H9 (cell line): ENCODE measurements at regions not wholly inside any gene's neighbourhood (a gene's known extent, or its start where the extent isn't known, plus 50 kb on each side); places are given as distances from the start of the nearest gene placed in this dataset.

ENCODE experiments used
- DNase-seq: peaks from one replicate; pipeline ENCODE4 v3.0.0-alpha.2; 2017
- H2AFZ ChIP-seq: one replicate; pipeline ENCODE4 v1.6.1; 2013; ENCODE audit warnings: mild to moderate bottlenecking, low read length, control low read depth, moderate library complexity
- H2AK5ac ChIP-seq: 2 replicates; pipeline ENCODE4 v1.6.1; 2013; ENCODE audit warnings: low read length, control low read depth, mixed read lengths; ENCODE audit not compliant: insufficient read length
- H2BK120ac ChIP-seq: one replicate; pipeline ENCODE4 v1.6.1; 2013; ENCODE audit warnings: low read depth, mild to moderate bottlenecking, low read length, control low read depth, inconsistent platforms; ENCODE audit not compliant: poor library complexity, severe bottlenecking
- H2BK12ac ChIP-seq: 2 replicates; pipeline ENCODE4 v1.6.1; 2013; ENCODE audit warnings: low read length, control low read depth, mixed read lengths, low read depth; ENCODE audit not compliant: insufficient read length
- H2BK15ac ChIP-seq: 2 replicates; pipeline ENCODE4 v1.6.1; 2013; ENCODE audit warnings: low read depth, low read length, control low read depth
- H2BK20ac ChIP-seq: one replicate; pipeline ENCODE4 v1.6.1; 2013; ENCODE audit warnings: low read depth, mild to moderate bottlenecking, low read length, control low read depth, inconsistent platforms; ENCODE audit not compliant: poor library complexity, severe bottlenecking
- H2BK5ac ChIP-seq: 2 replicates; pipeline ENCODE4 v1.6.1; 2013; ENCODE audit warnings: low read length, control low read depth, mixed read lengths; ENCODE audit not compliant: insufficient read length
- H3K14ac ChIP-seq: 2 replicates; pipeline ENCODE4 v1.6.1; 2013; ENCODE audit warnings: low read length, control low read depth; ENCODE audit not compliant: insufficient read depth
- H3K18ac ChIP-seq: 2 replicates; pipeline ENCODE4 v1.6.1; 2013; ENCODE audit warnings: low read depth, mild to moderate bottlenecking, mixed read lengths, low read length, control low read depth; ENCODE audit not compliant: insufficient read length
- H3K23ac ChIP-seq: 2 replicates; pipeline ENCODE4 v1.6.1; 2013; ENCODE audit warnings: low read length, control low read depth, mixed read lengths, low read depth; ENCODE audit not compliant: insufficient read length
- H3K23me2 ChIP-seq: 2 replicates; pipeline ENCODE4 v1.6.1; 2013; ENCODE audit warnings: low read depth, mild to moderate bottlenecking, mixed read lengths, low read length, control low read depth; ENCODE audit not compliant: insufficient read length, poor library complexity, severe bottlenecking
- H3K27ac ChIP-seq: 2 replicates; pipeline ENCODE4 v1.5.1; 2013; ENCODE audit warnings: low read length, control low read depth, mixed read lengths, low read depth; ENCODE audit not compliant: insufficient read length
- H3K27me3 ChIP-seq: 2 replicates; pipeline ENCODE4 v1.6.1; 2013; ENCODE audit warnings: low read length, control low read depth, inconsistent platforms; ENCODE audit not compliant: insufficient read depth
- H3K4ac ChIP-seq: 2 replicates; pipeline ENCODE4 v1.6.1; 2013; ENCODE audit warnings: low read depth, mild to moderate bottlenecking, control low read depth, inconsistent platforms, low read length, moderate library complexity
- H3K4me1 ChIP-seq: 2 replicates; pipeline ENCODE4 v1.6.1; 2013; ENCODE audit warnings: low read length, control low read depth, inconsistent platforms; ENCODE audit not compliant: insufficient read depth
- H3K4me2 ChIP-seq: 2 replicates; pipeline ENCODE4 v1.6.1; 2013; ENCODE audit warnings: low read length, control low read depth, mixed read lengths; ENCODE audit not compliant: insufficient read length, insufficient read depth
- H3K56ac ChIP-seq: 2 replicates; pipeline ENCODE4 v1.6.1; 2013; ENCODE audit warnings: low read depth, mild to moderate bottlenecking, mixed read lengths, low read length, control low read depth; ENCODE audit not compliant: insufficient read length
- H3K79me1 ChIP-seq: 2 replicates; pipeline ENCODE4 v1.6.1; 2013; ENCODE audit warnings: low read depth, mild to moderate bottlenecking, moderate library complexity, low read length, control low read depth, inconsistent platforms; ENCODE audit not compliant: insufficient read depth, poor library complexity, severe bottlenecking
- H3K79me2 ChIP-seq: 2 replicates; pipeline ENCODE4 v1.6.1; 2013; ENCODE audit warnings: low read length, control low read depth, inconsistent platforms; ENCODE audit not compliant: insufficient read depth
- H3K9ac ChIP-seq: 2 replicates; pipeline ENCODE4 v1.6.1; 2013; ENCODE audit warnings: low read length, control low read depth, mixed read lengths; ENCODE audit not compliant: insufficient read length; ENCODE audit errors: extremely low read depth
- H3K9me3 ChIP-seq: one replicate; pipeline ENCODE4 v1.6.1; 2013; ENCODE audit warnings: low read depth, low read length, inconsistent platforms; ENCODE audit not compliant: control insufficient read depth
- H3T11ph ChIP-seq: one replicate; pipeline ENCODE4 v1.6.1; 2013; ENCODE audit warnings: mild to moderate bottlenecking, low read length, control low read depth, inconsistent platforms
- H4K20me1 ChIP-seq: one replicate; pipeline ENCODE4 v1.6.1; 2013; ENCODE audit not compliant: control insufficient read depth, insufficient read length, insufficient read depth
- H4K5ac ChIP-seq: 2 replicates; pipeline ENCODE4 v1.6.1; 2013; ENCODE audit warnings: low read depth, mild to moderate bottlenecking, mixed read lengths, low read length, control low read depth; ENCODE audit not compliant: insufficient read length
- H4K8ac ChIP-seq: replicated peaks from 2 replicates; pipeline ENCODE4 v1.6.1; 2013; ENCODE audit warnings: low read length, control low read depth, mixed read lengths, low read depth; ENCODE audit not compliant: insufficient read length
- H4K91ac ChIP-seq: 2 replicates; pipeline ENCODE4 v1.6.1; 2013; ENCODE audit warnings: low read depth, mild to moderate bottlenecking, moderate library complexity, mixed read lengths, low read length, control low read depth; ENCODE audit not compliant: insufficient read length
- H3K27ac Mint-ChIP-seq, 3 experiments: 2 replicates in 2 of 3; 3 replicates in 1 of 3; pipeline ENCODE4 v1.8.0; 2020 to 2021; ENCODE audit warnings: mixed read lengths in 3 of 3, mild to moderate bottlenecking in 1 of 3, moderate library complexity in 1 of 3
- H3K27me3 Mint-ChIP-seq: 2 replicates; pipeline ENCODE4 v1.8.0; 2021; ENCODE audit warnings: low read depth, mild to moderate bottlenecking, moderate library complexity, mixed read lengths
- H3K36me3 Mint-ChIP-seq, 3 experiments: 2 replicates in 2 of 3; 3 replicates in 1 of 3; pipeline ENCODE4 v1.8.0; 2020 to 2021; ENCODE audit warnings: low read depth in 3 of 3, mixed read lengths in 3 of 3; ENCODE audit not compliant: insufficient read depth in 1 of 3
- H3K4me1 Mint-ChIP-seq, 2 experiments: 2 replicates each; pipeline ENCODE4 v1.8.0; 2020; ENCODE audit warnings: mixed read lengths in 2 of 2
- H3K4me3 Mint-ChIP-seq, 2 experiments: 2 replicates in 1 of 2; 3 replicates in 1 of 2; pipeline ENCODE4 v1.8.0; 2020 to 2021; ENCODE audit warnings: mild to moderate bottlenecking in 2 of 2, mixed read lengths in 2 of 2, moderate library complexity in 1 of 2
- H3K9me3 Mint-ChIP-seq, 2 experiments: 2 replicates in 1 of 2; 3 replicates in 1 of 2; pipeline ENCODE4 v1.8.0; 2020; ENCODE audit warnings: mild to moderate bottlenecking in 2 of 2, mixed read lengths in 2 of 2, moderate library complexity in 1 of 2
- TF ChIP-seq, protein P1 (sequence below): fragments of 200-600 bp; sonication (generic); conservative IDR thresholded peaks from 3 replicates; pipeline ENCODE4 v1.8.0; 2021; ENCODE audit warnings: antibody characterized with exemption, mild to moderate bottlenecking

GRCh38 chr4:43709443-43709842 lies 739.2 kb downstream of the KCTD8 start:
- no peak overlapping the region for H3K27ac Mint-ChIP-seq
- no peak overlapping the region for H3K14ac ChIP-seq
- H2BK120ac ChIP-seq = no peak overlapping the region
- H3K9ac ChIP-seq = no peak overlapping the region
- H4K20me1 ChIP-seq = no peaks in the 10 kb centered on the region
- H3K23me2 ChIP-seq = no peaks in the 10 kb centered on the region
- no peak overlapping the region for H2BK12ac ChIP-seq
- H4K91ac ChIP-seq = no peak overlapping the region
- H3T11ph ChIP-seq = no peak overlapping the region
- H2BK15ac ChIP-seq = no peak overlapping the region
- H2AFZ ChIP-seq = no peak overlapping the region
- H2BK5ac ChIP-seq = no peak overlapping the region
- H3K79me2 ChIP-seq = no peaks in the 10 kb centered on the region
- H3K56ac ChIP-seq = no peak overlapping the region
- H3K18ac ChIP-seq = no peak overlapping the region
- no peak for DNase-seq
- H3K4me1 ChIP-seq = no peaks in the 10 kb centered on the region
- H3K4ac ChIP-seq = no peak overlapping the region
- H4K8ac ChIP-seq = no peak overlapping the region
- H3K36me3 Mint-ChIP-seq = peaks cover 3 to 9% (median 7%) of the 10 kb centered on the region in 3 experiments; a peak in 4 of 7 replicates
- peaks cover 9 to 10% of the 10 kb centered on the region in 2 experiments for H3K9me3 Mint-ChIP-seq
- H2AK5ac ChIP-seq = no peak overlapping the region
- no peaks in the 10 kb centered on the region for H3K27me3 Mint-ChIP-seq
- H3K4me2 ChIP-seq = no peak overlapping the region
- no peak overlapping the region for H4K5ac ChIP-seq
- no peak overlapping the region for H3K27ac ChIP-seq
- H3K4me3 Mint-ChIP-seq = no peak overlapping the region
- no peaks in the 10 kb centered on the region for H3K27me3 ChIP-seq
- H2BK20ac ChIP-seq = no peak overlapping the region
- no peaks in the 10 kb centered on the region for H3K4me1 Mint-ChIP-seq
- no peak overlapping the region for H3K23ac ChIP-seq
- H3K79me1 ChIP-seq = no peaks in the 10 kb centered on the region
- no peaks in the 10 kb centered on the region for H3K9me3 ChIP-seq
- TF ChIP-seq, protein P1, sequence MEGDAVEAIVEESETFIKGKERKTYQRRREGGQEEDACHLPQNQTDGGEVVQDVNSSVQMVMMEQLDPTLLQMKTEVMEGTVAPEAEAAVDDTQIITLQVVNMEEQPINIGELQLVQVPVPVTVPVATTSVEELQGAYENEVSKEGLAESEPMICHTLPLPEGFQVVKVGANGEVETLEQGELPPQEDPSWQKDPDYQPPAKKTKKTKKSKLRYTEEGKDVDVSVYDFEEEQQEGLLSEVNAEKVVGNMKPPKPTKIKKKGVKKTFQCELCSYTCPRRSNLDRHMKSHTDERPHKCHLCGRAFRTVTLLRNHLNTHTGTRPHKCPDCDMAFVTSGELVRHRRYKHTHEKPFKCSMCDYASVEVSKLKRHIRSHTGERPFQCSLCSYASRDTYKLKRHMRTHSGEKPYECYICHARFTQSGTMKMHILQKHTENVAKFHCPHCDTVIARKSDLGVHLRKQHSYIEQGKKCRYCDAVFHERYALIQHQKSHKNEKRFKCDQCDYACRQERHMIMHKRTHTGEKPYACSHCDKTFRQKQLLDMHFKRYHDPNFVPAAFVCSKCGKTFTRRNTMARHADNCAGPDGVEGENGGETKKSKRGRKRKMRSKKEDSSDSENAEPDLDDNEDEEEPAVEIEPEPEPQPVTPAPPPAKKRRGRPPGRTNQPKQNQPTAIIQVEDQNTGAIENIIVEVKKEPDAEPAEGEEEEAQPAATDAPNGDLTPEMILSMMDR = peak; percentile 31; the same call in 1 of the 3 replicates
